ENCODE measurements at regions not wholly inside any gene's neighbourhood (a gene's known extent, or its start where the extent isn't known, plus 50 kb on each side); places are given as distances from the start of the nearest gene placed in this dataset.

- no peak for TF ChIP-seq ZNF274 (IDR thresholded peaks at IDR 0.05; ENCODE audit: insufficient read depth, insufficient read length)
- no peak for TF ChIP-seq FOXM1 (IDR thresholded peaks at IDR 0.05; ENCODE audit: low read depth, low read length)
- no peak for TF ChIP-seq YBX1 (IDR thresholded peaks at IDR 0.05)
- no peak for TF ChIP-seq USF1 (IDR thresholded peaks at IDR 0.05; ENCODE audit: borderline replicate concordance, extremely low read length, insufficient read depth, low read depth, low read length)
- TF ChIP-seq CBFB (IDR thresholded peaks at IDR 0.05; ENCODE audit: low read depth), result no peak
- TF ChIP-seq EED (IDR thresholded peaks at IDR 0.05; ENCODE audit: low read depth), result no peak
Measured at GRCh38 chr18:28455971-28456370, 279.0 kb upstream of the CDH2 start (continued).

GRCh38 chr18:28439870-28440269 is 262.9 kb upstream of the CDH2 start:
- CTCF ChIA-PET, result interaction anchor here (0.7 kb wide), 1 partner anchor 66 kb away, joined by 4 read pairs; no protein-coding TSS in a partner anchor
- Histone ChIP-seq H3K36me3 (ENCODE audit: control insufficient read depth in 2 of 2, insufficient read depth in 2 of 2, low read length in 1 of 2) (no peaks in the 10 kb centered on the region), H3K27ac (ENCODE audit: control insufficient read depth, insufficient read depth) (no peak overlapping the region), H2AFZ (ENCODE audit: control insufficient read depth, low read depth, low read length) (no peak overlapping the region), H3K4me3 (no peak overlapping the region), H3K9ac (ENCODE audit: control insufficient read depth, insufficient read depth, low read length) (no peak overlapping the region), H4K20me1 (ENCODE audit: control insufficient read depth, insufficient read depth) (no peaks in the 10 kb centered on the region), H3K27me3 (replicated peaks in 1 of 2; ENCODE audit: control insufficient read depth in 2 of 2, insufficient read depth in 2 of 2, low read length in 1 of 2) (no peaks in the 10 kb centered on the region), H3K79me2 (ENCODE audit: control insufficient read depth, insufficient read depth, low read length) (no peaks in the 10 kb centered on the region), H3K4me1 (ENCODE audit: control insufficient read depth, insufficient read depth, low read length) (no peaks in the 10 kb centered on the region), H3K4me2 (ENCODE audit: control insufficient read depth, insufficient read depth) (no peak overlapping the region), H3K9me3 (replicated peaks; ENCODE audit: control insufficient read depth, insufficient read depth, low read length) (no peaks in the 10 kb centered on the region)
- RAD21 ChIA-PET (ENCODE audit: unreplicated experiment), result no interaction called here
- BruUV-seq (replicated peaks), result no TSS peak
- no peak for FAIRE-seq
- SMC1A ChIA-PET (ENCODE audit: uncharacterized antibody, unreplicated experiment), result no interaction called here
- in situ Hi-C loops (cut with MboI), result no loop called here
- TF ChIP-seq ZNF24 (IDR thresholded peaks at IDR 0.05) (no peak), YBX1 (IDR thresholded peaks at IDR 0.05) (no peak), POLR2A (IDR thresholded peaks at IDR 0.05; ENCODE audit: low read depth, low read length) (no peak), USF2 (IDR thresholded peaks at IDR 0.05; ENCODE audit: borderline replicate concordance, low read depth, low read length) (no peak), RCOR1 (conservative IDR thresholded peaks at IDR 0.05; ENCODE audit: low read depth, low read length) (no peak), GABPA (IDR thresholded peaks at IDR 0.05; ENCODE audit: low read depth) (no peak), BRCA1 (IDR thresholded peaks at IDR 0.05; ENCODE audit: low read depth, low read length) (no peak)
- POLR2A ChIA-PET, result no interaction called here
- ATAC-seq, result no peak
- no peak for DNase-seq (ENCODE audit: low read depth, low spot score)
- intact Hi-C loops (cut with micrococcal nuclease; ENCODE audit: unreplicated experiment), result no loop called here
